ENCODE measurements at regions not wholly inside any gene's neighbourhood (a gene's known extent, or its start where the extent isn't known, plus 50 kb on each side); places are given as distances from the start of the nearest gene placed in this dataset.

DNA sequence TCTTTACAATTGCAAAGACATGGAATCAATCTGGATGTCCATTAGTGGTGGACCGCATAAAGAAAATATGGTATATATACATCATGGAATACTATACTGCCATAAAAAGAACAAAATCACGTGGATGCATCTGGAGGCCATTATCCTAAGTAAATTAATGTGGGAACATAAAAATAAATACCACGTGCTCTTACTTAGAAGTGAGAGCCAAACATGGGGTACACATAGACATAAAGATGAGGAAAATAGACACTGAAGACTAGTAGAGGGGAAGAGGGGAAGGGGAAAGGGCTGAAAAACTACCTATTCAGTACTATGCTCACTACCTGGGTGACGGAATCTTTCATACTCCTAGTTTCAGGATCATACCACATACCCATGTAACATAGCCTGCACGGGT, 179.3 kb upstream of the TECRL start:
- TF ChIP-seq NRL (CRISPR knock-in tag; IDR thresholded peaks at IDR 0.05; ENCODE audit: borderline replicate concordance) (no peak), KLF9 (CRISPR knock-in tag; IDR thresholded peaks at IDR 0.05; ENCODE audit: low read depth) (no peak), FIP1L1 (IDR thresholded peaks at IDR 0.05; ENCODE audit: borderline replicate concordance, insufficient read depth, low read depth, low read length) (no peak), EZH2 (conservative IDR thresholded peaks at IDR 0.05; ENCODE audit: low read depth, low read length) (no peak), NCOA1 (CRISPR knock-in tag; IDR thresholded peaks at IDR 0.05) (no peak), JUNB (CRISPR knock-in tag; IDR thresholded peaks at IDR 0.05; ENCODE audit: borderline replicate concordance) (no peak), ZNF879 (CRISPR knock-in tag; IDR thresholded peaks at IDR 0.05) (no peak), POLR2A (IDR thresholded peaks at IDR 0.05; ENCODE audit: insufficient read depth in 1 of 2, low read depth in 2 of 2, low read length in 2 of 2) (no peak)
- TF ChIP-seq, protein P1, sequence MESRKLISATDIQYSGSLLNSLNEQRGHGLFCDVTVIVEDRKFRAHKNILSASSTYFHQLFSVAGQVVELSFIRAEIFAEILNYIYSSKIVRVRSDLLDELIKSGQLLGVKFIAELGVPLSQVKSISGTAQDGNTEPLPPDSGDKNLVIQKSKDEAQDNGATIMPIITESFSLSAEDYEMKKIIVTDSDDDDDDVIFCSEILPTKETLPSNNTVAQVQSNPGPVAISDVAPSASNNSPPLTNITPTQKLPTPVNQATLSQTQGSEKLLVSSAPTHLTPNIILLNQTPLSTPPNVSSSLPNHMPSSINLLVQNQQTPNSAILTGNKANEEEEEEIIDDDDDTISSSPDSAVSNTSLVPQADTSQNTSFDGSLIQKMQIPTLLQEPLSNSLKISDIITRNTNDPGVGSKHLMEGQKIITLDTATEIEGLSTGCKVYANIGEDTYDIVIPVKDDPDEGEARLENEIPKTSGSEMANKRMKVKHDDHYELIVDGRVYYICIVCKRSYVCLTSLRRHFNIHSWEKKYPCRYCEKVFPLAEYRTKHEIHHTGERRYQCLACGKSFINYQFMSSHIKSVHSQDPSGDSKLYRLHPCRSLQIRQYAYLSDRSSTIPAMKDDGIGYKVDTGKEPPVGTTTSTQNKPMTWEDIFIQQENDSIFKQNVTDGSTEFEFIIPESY (CRISPR knock-in tag; IDR thresholded peaks at IDR 0.05) = no peak
- TF ChIP-seq, protein P2, sequence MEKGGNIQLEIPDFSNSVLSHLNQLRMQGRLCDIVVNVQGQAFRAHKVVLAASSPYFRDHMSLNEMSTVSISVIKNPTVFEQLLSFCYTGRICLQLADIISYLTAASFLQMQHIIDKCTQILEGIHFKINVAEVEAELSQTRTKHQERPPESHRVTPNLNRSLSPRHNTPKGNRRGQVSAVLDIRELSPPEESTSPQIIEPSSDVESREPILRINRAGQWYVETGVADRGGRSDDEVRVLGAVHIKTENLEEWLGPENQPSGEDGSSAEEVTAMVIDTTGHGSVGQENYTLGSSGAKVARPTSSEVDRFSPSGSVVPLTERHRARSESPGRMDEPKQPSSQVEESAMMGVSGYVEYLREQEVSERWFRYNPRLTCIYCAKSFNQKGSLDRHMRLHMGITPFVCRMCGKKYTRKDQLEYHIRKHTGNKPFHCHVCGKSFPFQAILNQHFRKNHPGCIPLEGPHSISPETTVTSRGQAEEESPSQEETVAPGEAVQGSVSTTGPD (CRISPR knock-in tag; IDR thresholded peaks at IDR 0.05) = no peak
- TF ChIP-seq, protein P3, sequence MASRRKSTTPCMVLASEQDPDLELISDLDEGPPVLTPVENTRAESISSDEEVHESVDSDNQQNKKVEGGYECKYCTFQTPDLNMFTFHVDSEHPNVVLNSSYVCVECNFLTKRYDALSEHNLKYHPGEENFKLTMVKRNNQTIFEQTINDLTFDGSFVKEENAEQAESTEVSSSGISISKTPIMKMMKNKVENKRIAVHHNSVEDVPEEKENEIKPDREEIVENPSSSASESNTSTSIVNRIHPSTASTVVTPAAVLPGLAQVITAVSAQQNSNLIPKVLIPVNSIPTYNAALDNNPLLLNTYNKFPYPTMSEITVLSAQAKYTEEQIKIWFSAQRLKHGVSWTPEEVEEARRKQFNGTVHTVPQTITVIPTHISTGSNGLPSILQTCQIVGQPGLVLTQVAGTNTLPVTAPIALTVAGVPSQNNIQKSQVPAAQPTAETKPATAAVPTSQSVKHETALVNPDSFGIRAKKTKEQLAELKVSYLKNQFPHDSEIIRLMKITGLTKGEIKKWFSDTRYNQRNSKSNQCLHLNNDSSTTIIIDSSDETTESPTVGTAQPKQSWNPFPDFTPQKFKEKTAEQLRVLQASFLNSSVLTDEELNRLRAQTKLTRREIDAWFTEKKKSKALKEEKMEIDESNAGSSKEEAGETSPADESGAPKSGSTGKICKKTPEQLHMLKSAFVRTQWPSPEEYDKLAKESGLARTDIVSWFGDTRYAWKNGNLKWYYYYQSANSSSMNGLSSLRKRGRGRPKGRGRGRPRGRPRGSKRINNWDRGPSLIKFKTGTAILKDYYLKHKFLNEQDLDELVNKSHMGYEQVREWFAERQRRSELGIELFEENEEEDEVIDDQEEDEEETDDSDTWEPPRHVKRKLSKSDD (CRISPR knock-in tag; IDR thresholded peaks at IDR 0.05; ENCODE audit: low read depth) = no peak
- TF ChIP-seq, protein P4, sequence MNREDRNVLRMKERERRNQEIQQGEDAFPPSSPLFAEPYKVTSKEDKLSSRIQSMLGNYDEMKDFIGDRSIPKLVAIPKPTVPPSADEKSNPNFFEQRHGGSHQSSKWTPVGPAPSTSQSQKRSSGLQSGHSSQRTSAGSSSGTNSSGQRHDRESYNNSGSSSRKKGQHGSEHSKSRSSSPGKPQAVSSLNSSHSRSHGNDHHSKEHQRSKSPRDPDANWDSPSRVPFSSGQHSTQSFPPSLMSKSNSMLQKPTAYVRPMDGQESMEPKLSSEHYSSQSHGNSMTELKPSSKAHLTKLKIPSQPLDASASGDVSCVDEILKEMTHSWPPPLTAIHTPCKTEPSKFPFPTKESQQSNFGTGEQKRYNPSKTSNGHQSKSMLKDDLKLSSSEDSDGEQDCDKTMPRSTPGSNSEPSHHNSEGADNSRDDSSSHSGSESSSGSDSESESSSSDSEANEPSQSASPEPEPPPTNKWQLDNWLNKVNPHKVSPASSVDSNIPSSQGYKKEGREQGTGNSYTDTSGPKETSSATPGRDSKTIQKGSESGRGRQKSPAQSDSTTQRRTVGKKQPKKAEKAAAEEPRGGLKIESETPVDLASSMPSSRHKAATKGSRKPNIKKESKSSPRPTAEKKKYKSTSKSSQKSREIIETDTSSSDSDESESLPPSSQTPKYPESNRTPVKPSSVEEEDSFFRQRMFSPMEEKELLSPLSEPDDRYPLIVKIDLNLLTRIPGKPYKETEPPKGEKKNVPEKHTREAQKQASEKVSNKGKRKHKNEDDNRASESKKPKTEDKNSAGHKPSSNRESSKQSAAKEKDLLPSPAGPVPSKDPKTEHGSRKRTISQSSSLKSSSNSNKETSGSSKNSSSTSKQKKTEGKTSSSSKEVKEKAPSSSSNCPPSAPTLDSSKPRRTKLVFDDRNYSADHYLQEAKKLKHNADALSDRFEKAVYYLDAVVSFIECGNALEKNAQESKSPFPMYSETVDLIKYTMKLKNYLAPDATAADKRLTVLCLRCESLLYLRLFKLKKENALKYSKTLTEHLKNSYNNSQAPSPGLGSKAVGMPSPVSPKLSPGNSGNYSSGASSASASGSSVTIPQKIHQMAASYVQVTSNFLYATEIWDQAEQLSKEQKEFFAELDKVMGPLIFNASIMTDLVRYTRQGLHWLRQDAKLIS (CRISPR knock-in tag; IDR thresholded peaks at IDR 0.05) = no peak

All from HepG2 (cell line).